ENCODE measurements at regions not wholly inside any gene's neighbourhood (a gene's known extent, or its start where the extent isn't known, plus 50 kb on each side); places are given as distances from the start of the nearest gene placed in this dataset.

DNA sequence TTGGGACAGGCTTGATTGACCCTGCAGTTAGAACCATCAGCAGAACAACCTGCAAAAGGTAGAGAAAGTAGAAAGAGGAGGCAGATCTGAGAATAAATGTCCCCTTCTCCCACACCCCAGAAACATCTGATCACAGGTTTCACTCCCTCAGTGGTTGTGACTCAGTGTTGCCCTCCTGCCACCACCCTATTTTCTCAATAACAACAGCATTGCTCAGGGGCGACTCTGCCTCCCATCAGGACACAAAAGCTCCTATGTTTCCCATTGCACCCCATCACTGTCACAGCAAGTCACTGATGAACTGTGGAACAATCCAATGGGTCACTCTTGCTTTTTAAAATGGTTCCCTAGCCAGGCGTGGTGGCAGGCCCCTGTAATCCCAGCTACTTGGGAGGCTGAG lies 110.2 kb downstream of the RASSF10 start:
- Histone ChIP-seq H3K9me3 (ENCODE audit: low read depth) (peaks cover 7% of the 10 kb centered on the region), H3K36me3 (no peaks in the 10 kb centered on the region), H3K79me2 (ENCODE audit: low read depth) (no peaks in the 10 kb centered on the region), H4K20me1 (ENCODE audit: low read depth) (no peaks in the 10 kb centered on the region), H3K27me3 (no peaks in the 10 kb centered on the region), H2AFZ (replicated peaks) (no peak overlapping the region), H3K27ac (no peak overlapping the region), H3F3A (ENCODE audit: low read depth) (peaks cover 9% of the 10 kb centered on the region), H3K4me1 (peaks cover 14% of the 10 kb centered on the region), H3K9ac (no peak overlapping the region), H3K4me3 (no peak overlapping the region), H3K4me2 (no peak overlapping the region)
- Mint-ChIP-seq H3K27ac (peak overlapping the region; percentile 27), H3K36me3 (no peaks in the 10 kb centered on the region), H3K4me3 (no peak overlapping the region), H3K4me1 (peaks cover 35% of the 10 kb centered on the region), H3K27me3 (ENCODE audit: insufficient read depth, low read depth) (no peaks in the 10 kb centered on the region), H3K9me3 (peaks cover 14% of the 10 kb centered on the region)
- TF ChIP-seq, protein P1, sequence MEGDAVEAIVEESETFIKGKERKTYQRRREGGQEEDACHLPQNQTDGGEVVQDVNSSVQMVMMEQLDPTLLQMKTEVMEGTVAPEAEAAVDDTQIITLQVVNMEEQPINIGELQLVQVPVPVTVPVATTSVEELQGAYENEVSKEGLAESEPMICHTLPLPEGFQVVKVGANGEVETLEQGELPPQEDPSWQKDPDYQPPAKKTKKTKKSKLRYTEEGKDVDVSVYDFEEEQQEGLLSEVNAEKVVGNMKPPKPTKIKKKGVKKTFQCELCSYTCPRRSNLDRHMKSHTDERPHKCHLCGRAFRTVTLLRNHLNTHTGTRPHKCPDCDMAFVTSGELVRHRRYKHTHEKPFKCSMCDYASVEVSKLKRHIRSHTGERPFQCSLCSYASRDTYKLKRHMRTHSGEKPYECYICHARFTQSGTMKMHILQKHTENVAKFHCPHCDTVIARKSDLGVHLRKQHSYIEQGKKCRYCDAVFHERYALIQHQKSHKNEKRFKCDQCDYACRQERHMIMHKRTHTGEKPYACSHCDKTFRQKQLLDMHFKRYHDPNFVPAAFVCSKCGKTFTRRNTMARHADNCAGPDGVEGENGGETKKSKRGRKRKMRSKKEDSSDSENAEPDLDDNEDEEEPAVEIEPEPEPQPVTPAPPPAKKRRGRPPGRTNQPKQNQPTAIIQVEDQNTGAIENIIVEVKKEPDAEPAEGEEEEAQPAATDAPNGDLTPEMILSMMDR (IDR thresholded peaks at IDR 0.05), result no peak
- TF ChIP-seq EZH2phosphoT487 (IDR thresholded peaks at IDR 0.05), result no peak
- no peak for TF ChIP-seq EZH2 (IDR thresholded peaks at IDR 0.05)
- no peak for DNase-seq (ENCODE audit: low spot score)

DNA sequence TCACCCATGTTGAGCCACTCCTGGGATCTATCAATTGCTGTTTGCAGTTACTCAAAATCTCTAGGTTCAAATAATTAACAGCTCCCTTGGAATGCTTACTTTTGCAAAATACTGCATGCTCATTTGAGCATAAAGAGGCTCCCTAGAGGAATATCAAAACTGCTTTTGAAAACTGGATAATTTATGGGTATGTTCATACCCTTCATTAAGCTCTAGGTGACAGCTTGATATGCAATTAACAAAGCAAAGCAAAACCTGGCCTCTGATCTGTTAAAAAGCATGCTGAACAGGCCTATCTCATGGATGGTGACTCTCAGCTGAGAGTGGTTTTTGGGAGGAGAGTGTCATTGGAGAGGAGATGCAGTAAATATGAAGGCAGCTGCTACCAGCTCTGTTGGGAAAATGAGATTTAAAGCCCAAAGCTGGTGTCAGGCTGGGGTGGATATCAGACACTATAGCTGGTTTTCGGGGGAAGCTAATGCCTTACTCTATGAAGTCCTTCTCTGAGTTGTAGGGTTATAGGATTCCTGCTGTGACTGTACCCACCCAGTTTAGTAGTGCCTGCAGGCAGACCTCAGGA lies 110.9 kb downstream of the RASSF10 start:
- TF ChIP-seq EZH2 (IDR thresholded peaks at IDR 0.05) (no peak), EZH2phosphoT487 (IDR thresholded peaks at IDR 0.05) (no peak)
- TF ChIP-seq, protein P1 (IDR thresholded peaks at IDR 0.05), result no peak
- Histone ChIP-seq H3K4me3 (no peak overlapping the region), H4K20me1 (ENCODE audit: low read depth) (no peaks in the 10 kb centered on the region), H3K4me1 (peaks cover 9% of the 10 kb centered on the region), H3K4me2 (no peak overlapping the region), H3K27ac (no peak overlapping the region), H3K9ac (no peak overlapping the region), H3K9me3 (ENCODE audit: low read depth) (peaks cover 7% of the 10 kb centered on the region), H2AFZ (replicated peaks) (peak overlapping the region; percentile 7), H3F3A (ENCODE audit: low read depth) (peaks cover 4% of the 10 kb centered on the region), H3K36me3 (no peaks in the 10 kb centered on the region), H3K79me2 (ENCODE audit: low read depth) (no peaks in the 10 kb centered on the region), H3K27me3 (no peaks in the 10 kb centered on the region)
- peak overlapping the region; percentile 44 for H3K27ac Mint-ChIP-seq
- H3K27me3 Mint-ChIP-seq (ENCODE audit: insufficient read depth, low read depth), result no peaks in the 10 kb centered on the region
- H3K4me3 Mint-ChIP-seq, result no peak overlapping the region
- no peaks in the 10 kb centered on the region for H3K36me3 Mint-ChIP-seq
- H3K9me3 Mint-ChIP-seq, result peaks cover 15% of the 10 kb centered on the region
- DNase-seq (ENCODE audit: low spot score), result no peak
- H3K4me1 Mint-ChIP-seq, result peaks cover 28% of the 10 kb centered on the region

DNA sequence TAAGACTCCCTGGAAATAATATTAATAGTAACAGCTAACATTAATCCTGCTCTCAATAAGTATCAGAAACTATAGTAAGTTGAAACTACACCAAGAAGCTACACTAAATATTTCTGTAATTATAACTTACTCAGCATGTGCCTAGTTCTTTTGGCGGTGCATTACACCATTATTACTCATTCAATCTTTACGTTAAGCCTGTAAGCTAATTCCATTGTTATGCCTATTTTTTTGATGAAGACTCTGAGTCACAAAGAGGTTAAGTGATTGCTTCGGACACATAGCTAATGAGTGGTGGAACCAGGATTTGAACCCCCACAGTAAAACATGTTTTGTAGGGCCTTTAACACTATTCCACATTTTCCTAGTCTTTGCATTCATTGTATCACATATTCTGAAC lies 111.6 kb downstream of the RASSF10 start:
- no peaks in the 10 kb centered on the region for H3K36me3 ChIP-seq
- no peaks in the 10 kb centered on the region for H3K36me3 Mint-ChIP-seq
- H3K4me2 ChIP-seq, result no peak overlapping the region
- H3K27ac Mint-ChIP-seq, result no peak overlapping the region
- H3K27me3 ChIP-seq, result no peaks in the 10 kb centered on the region
- no peak overlapping the region for H3K27ac ChIP-seq
- no peaks in the 10 kb centered on the region for H4K20me1 ChIP-seq (ENCODE audit: low read depth)
- peaks cover 7% of the 10 kb centered on the region for H3K9me3 ChIP-seq (ENCODE audit: low read depth)
- TF ChIP-seq EZH2 (IDR thresholded peaks at IDR 0.05) (no peak), EZH2phosphoT487 (IDR thresholded peaks at IDR 0.05) (no peak)
- TF ChIP-seq, protein P1 (IDR thresholded peaks at IDR 0.05), result no peak
- H3K4me1 ChIP-seq, result peaks cover 2% of the 10 kb centered on the region
- DNase-seq (ENCODE audit: low spot score), result no peak
- no peak overlapping the region for H2AFZ ChIP-seq (replicated peaks)
- no peak overlapping the region for H3K4me3 ChIP-seq
- no peaks in the 10 kb centered on the region for H3F3A ChIP-seq (ENCODE audit: low read depth)
- H3K9me3 Mint-ChIP-seq, result peaks cover 17% of the 10 kb centered on the region
- no peaks in the 10 kb centered on the region for H3K79me2 ChIP-seq (ENCODE audit: low read depth)
- H3K9ac ChIP-seq, result no peak overlapping the region
- H3K4me1 Mint-ChIP-seq, result peaks cover 22% of the 10 kb centered on the region
- no peak overlapping the region for H3K4me3 Mint-ChIP-seq
- no peaks in the 10 kb centered on the region for H3K27me3 Mint-ChIP-seq (ENCODE audit: insufficient read depth, low read depth)
